ENCODE measurements at regions not wholly inside any gene's neighbourhood (a gene's known extent, or its start where the extent isn't known, plus 50 kb on each side); places are given as distances from the start of the nearest gene placed in this dataset.

- DNase-seq (ENCODE audit: low spot score): no peak
- in situ Hi-C loops (cut with MboI; ENCODE audit: low pct_unique_long_range_greater_than_20kb, low sequenced_read_pairs, unreplicated experiment): no loop called here
- TF ChIP-seq CTCF (IDR thresholded peaks at IDR 0.05; ENCODE audit: extremely low read depth, insufficient read depth, missing control alignments): no peak
These were observed 67.3 kb downstream of the DACT1 start for GRCh38 chr14:58705066-58705465.

GRCh38 chr14:58707949-58708348 is 70.2 kb downstream of the DACT1 start:
- in situ Hi-C loops (cut with MboI; ENCODE audit: low pct_unique_long_range_greater_than_20kb, low sequenced_read_pairs, unreplicated experiment): no loop called here
- DNase-seq (ENCODE audit: low spot score): no peak
- no peak for TF ChIP-seq CTCF (IDR thresholded peaks at IDR 0.05; ENCODE audit: extremely low read depth, insufficient read depth, missing control alignments)

GRCh38 chr14:58709949-58710348 is 72.2 kb downstream of the DACT1 start:
- no peak for TF ChIP-seq CTCF (IDR thresholded peaks at IDR 0.05; ENCODE audit: extremely low read depth, insufficient read depth, missing control alignments)
- no peak for DNase-seq (ENCODE audit: low spot score)
- in situ Hi-C loops (cut with MboI; ENCODE audit: low pct_unique_long_range_greater_than_20kb, low sequenced_read_pairs, unreplicated experiment): no loop called here

DNA sequence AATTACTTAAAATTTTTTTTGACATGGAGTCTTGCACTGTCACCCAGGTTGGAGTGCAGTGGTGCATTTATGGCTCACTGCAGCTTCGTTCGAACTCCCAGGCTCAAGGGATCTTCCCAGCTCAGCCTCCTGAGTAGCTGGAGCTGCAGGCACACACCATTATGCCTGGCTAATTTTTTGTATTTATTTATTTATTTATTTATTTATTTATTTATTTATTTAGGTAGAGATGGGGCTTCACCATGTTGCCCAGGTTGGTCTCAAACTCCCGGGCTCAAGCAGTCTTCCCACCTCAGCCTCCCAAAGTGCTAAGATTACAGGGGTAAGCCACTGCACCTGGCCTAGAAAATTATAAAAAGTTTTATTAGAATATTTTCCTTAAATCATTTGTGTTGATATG is 73.6 kb downstream of the DACT1 start:
- in situ Hi-C loops (cut with MboI; ENCODE audit: low pct_unique_long_range_greater_than_20kb, low sequenced_read_pairs, unreplicated experiment): no loop called here
- DNase-seq (ENCODE audit: low spot score): no peak
- no peak for TF ChIP-seq CTCF (IDR thresholded peaks at IDR 0.05; ENCODE audit: extremely low read depth, insufficient read depth, missing control alignments)

- in situ Hi-C loops (cut with MboI; ENCODE audit: low pct_unique_long_range_greater_than_20kb, low sequenced_read_pairs, unreplicated experiment): no loop called here
- no peak for DNase-seq (ENCODE audit: low spot score)
- TF ChIP-seq CTCF (IDR thresholded peaks at IDR 0.05; ENCODE audit: extremely low read depth, insufficient read depth, missing control alignments): no peak
These were observed 74.6 kb downstream of the DACT1 start for GRCh38 chr14:58712357-58712756.

GRCh38 chr14:58713677-58714076 is 75.9 kb downstream of the DACT1 start:
- TF ChIP-seq CTCF (IDR thresholded peaks at IDR 0.05; ENCODE audit: extremely low read depth, insufficient read depth, missing control alignments): no peak

GRCh38 chr14:58716706-58717105 is 78.9 kb downstream of the DACT1 start:
- no peak for DNase-seq (ENCODE audit: low spot score)
- TF ChIP-seq CTCF (IDR thresholded peaks at IDR 0.05; ENCODE audit: extremely low read depth, insufficient read depth, missing control alignments): no peak
- in situ Hi-C loops (cut with MboI; ENCODE audit: low pct_unique_long_range_greater_than_20kb, low sequenced_read_pairs, unreplicated experiment): no loop called here

More at GRCh38 chr14:58713677-58714076, 75.9 kb downstream of the DACT1 start:
- no peak for DNase-seq (ENCODE audit: low spot score)
- in situ Hi-C loops (cut with MboI; ENCODE audit: low pct_unique_long_range_greater_than_20kb, low sequenced_read_pairs, unreplicated experiment): no loop called here

Measured in GM13977 (cell line).